GM12874 (cell line): ENCODE measurements at regions not wholly inside any gene's neighbourhood (a gene's known extent, or its start where the extent isn't known, plus 50 kb on each side); places are given as distances from the start of the nearest gene placed in this dataset.

ENCODE experiments used
- CTCF ChIP-seq: IDR thresholded peaks from 2 replicates; pipeline ENCODE4 v1.5.1; 2011; ENCODE audit warnings: low read depth, mild to moderate bottlenecking, control low read depth, low read length, moderate library complexity; ENCODE audit not compliant: insufficient read depth

GRCh38 chr9:129402931-129403778 is 217.7 kb downstream of the C9orf50 start:
- TF ChIP-seq CTCF, result no peak

DNA sequence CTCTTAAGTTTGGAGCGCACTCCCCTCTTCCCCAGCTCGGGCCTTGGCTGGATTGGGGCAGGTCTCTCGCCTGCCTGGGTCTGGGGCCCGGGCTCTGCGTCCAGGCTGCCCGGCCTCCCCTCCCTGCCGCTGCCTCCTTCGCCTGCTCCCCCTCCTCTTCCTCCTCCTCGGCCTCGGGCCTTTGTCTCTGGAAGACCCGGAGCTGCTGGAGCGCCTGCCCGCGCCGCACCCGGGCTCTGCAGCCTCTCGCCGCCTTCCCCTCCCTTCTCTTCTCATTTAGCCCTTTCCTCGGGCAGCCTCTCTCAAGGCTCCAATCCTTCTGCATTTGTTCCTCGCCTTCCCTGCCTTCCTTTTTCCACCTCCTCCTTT is 218.5 kb downstream of the C9orf50 start:
- no peak for TF ChIP-seq CTCF

DNA sequence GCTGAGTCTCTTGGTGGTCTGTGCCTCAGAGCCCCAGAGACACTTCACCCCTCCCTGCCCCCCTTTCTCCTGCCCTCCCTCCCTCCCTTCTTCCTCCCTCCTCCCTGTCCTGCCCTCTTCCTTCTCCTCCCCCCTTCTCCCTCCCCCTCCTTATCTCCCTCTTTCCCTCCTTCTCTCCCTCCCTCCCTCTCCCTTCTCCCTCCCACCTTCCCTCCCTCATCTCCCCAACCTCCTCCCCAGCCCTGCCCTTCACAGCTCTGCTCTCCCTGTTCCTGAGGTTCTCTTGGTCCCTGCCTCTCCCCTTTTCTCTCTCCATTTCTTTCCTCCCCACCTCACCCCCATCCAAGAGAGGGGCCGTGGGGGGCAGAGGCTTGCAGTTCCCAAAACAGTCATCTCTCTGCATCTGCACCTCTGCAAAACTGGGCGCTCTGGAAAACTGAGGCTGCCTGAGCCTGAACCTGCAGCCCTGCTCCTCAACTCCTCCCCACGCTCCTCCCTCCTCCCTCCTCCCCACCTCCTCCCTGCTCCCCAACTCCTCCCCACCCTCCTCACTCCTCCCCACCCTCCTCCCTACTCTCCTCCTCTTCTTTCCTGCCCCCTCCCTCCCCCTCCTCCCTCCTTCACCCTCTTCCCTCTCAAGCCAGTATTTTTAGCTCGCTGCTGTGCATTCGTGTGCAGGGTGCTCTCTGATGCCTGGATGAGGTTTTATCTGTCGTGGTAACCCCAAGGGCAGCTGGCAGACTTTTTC is 219.1 kb downstream of the C9orf50 start:
- TF ChIP-seq CTCF, result no peak

- no peak for TF ChIP-seq CTCF
Observed at GRCh38 chr9:129400971-129401622, 219.8 kb downstream of the C9orf50 start.

DNA sequence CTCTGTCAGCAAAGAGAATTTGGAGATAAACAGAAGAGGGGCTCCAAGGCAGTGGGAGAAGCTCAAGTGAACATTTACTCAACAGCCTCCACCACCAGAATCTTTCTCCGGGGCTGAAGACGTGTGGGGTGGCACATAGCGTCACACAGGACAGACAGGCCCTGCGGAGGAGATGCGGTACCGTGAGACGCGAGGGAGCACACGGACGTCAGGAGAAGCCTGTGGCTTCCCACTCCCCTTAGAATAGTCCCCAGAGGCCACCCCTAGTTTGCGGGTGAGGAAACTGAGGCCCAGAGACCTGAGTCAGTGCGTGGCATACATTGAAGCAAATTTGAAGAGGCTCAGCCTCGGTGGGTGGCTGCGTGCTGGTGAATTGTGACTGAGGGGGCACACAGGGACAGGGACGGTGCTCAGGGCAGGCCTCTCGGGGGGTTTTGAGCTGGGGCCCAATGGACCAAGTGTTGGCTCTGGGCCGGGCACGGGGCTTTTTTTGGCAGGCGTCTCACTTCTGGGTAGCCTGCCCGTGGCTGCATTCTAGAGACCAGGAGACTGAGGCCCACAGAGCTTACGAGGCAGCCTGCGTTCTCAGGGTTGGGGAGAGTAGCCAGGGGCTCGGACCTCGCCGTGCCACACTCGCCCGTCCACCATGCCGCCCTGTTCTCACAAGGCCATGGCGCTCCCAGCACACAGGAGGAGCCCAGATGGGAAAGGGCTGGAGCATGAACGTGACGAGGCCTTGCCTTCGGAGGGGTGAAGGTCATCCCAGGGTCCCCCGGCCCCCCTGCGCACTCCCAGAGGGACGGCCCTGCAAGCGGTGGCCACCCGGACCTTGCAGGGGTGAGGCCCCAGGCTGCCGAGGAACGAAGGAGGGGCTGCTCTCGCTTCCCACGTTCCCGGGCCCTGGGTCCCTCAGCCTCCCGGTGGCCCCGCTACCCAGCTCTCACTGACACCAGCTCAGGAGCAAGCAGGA is 220.6 kb downstream of the C9orf50 start:
- no peak for TF ChIP-seq CTCF

- no peak for TF ChIP-seq CTCF
Observed at GRCh38 chr9:129399634-129399990, 221.3 kb downstream of the C9orf50 start.
